ENCODE measurements at regions not wholly inside any gene's neighbourhood (a gene's known extent, or its start where the extent isn't known, plus 50 kb on each side); places are given as distances from the start of the nearest gene placed in this dataset.

DNA sequence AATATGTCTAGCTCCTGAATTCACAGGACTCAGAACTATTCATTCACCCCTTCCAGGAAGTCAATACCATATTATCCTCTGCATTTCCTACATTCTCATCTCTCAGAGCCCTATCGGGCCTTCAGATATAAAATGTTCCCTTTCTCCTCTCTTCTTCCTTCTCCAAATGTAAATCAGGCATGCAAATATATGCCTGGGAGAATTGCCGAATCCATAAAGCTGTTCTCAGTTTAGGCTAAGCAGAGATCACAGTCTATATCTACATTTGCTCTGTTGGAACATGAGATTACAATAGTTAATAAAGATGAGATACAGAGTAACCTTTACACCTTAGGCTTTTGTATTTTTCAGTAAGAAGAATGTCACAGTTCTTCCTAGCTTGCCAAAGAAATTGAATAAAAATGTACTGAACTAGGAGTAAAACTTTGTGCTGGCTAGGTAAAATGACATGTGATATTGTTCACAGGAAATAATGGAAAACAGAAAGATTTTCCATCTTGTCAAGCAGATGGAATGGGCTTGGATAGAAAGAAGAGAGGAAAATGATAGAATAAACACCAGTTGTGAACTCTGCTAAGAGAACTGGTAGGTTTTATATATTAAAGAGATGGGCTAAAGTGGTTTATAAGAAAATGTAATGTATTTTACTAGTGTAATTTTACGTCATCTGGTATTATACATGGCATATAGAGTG lies 161.5 kb downstream of the NRIP1 start:
- TF ChIP-seq, protein P1, sequence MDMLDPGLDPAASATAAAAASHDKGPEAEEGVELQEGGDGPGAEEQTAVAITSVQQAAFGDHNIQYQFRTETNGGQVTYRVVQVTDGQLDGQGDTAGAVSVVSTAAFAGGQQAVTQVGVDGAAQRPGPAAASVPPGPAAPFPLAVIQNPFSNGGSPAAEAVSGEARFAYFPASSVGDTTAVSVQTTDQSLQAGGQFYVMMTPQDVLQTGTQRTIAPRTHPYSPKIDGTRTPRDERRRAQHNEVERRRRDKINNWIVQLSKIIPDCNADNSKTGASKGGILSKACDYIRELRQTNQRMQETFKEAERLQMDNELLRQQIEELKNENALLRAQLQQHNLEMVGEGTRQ (CRISPR knock-in tag; IDR thresholded peaks at IDR 0.05), result no peak
- no peak for TF ChIP-seq MAZ (CRISPR knock-in tag; conservative IDR thresholded peaks at IDR 0.05 in 1 of 2, IDR thresholded peaks at IDR 0.05 in 1 of 2)
- TF ChIP-seq, protein P2, sequence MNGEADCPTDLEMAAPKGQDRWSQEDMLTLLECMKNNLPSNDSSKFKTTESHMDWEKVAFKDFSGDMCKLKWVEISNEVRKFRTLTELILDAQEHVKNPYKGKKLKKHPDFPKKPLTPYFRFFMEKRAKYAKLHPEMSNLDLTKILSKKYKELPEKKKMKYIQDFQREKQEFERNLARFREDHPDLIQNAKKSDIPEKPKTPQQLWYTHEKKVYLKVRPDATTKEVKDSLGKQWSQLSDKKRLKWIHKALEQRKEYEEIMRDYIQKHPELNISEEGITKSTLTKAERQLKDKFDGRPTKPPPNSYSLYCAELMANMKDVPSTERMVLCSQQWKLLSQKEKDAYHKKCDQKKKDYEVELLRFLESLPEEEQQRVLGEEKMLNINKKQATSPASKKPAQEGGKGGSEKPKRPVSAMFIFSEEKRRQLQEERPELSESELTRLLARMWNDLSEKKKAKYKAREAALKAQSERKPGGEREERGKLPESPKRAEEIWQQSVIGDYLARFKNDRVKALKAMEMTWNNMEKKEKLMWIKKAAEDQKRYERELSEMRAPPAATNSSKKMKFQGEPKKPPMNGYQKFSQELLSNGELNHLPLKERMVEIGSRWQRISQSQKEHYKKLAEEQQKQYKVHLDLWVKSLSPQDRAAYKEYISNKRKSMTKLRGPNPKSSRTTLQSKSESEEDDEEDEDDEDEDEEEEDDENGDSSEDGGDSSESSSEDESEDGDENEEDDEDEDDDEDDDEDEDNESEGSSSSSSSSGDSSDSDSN (IDR thresholded peaks at IDR 0.05; ENCODE audit: borderline replicate concordance in 1 of 2, low read depth in 2 of 2, low read length in 2 of 2), result no peak
- no peak for TF ChIP-seq NRF1 (conservative IDR thresholded peaks at IDR 0.05 in 1 of 2, IDR thresholded peaks at IDR 0.05 in 1 of 2)
- TF ChIP-seq RBBP5 (IDR thresholded peaks at IDR 0.05; ENCODE audit: borderline replicate concordance, insufficient read depth, low read length, poor library complexity, severe bottlenecking), result no peak
- no peak for TF ChIP-seq SMAD3 (CRISPR knock-in tag; conservative IDR thresholded peaks at IDR 0.05)
- no peak for TF ChIP-seq CREB1 (IDR thresholded peaks at IDR 0.05)
- TF ChIP-seq CREB1 (CRISPR knock-in tag; IDR thresholded peaks at IDR 0.05), result no peak
- TF ChIP-seq, protein P3, sequence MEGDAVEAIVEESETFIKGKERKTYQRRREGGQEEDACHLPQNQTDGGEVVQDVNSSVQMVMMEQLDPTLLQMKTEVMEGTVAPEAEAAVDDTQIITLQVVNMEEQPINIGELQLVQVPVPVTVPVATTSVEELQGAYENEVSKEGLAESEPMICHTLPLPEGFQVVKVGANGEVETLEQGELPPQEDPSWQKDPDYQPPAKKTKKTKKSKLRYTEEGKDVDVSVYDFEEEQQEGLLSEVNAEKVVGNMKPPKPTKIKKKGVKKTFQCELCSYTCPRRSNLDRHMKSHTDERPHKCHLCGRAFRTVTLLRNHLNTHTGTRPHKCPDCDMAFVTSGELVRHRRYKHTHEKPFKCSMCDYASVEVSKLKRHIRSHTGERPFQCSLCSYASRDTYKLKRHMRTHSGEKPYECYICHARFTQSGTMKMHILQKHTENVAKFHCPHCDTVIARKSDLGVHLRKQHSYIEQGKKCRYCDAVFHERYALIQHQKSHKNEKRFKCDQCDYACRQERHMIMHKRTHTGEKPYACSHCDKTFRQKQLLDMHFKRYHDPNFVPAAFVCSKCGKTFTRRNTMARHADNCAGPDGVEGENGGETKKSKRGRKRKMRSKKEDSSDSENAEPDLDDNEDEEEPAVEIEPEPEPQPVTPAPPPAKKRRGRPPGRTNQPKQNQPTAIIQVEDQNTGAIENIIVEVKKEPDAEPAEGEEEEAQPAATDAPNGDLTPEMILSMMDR (IDR thresholded peaks at IDR 0.05 in 2 of 3, conservative IDR thresholded peaks at IDR 0.05 in 1 of 3; ENCODE audit: insufficient read depth in 2 of 3, low read depth in 1 of 3, low read length in 3 of 3), result no peak
- no peak for TF ChIP-seq DPF2 (IDR thresholded peaks at IDR 0.05)

Data from K562 (cell line).